ENCODE measurements at regions not wholly inside any gene's neighbourhood (a gene's known extent, or its start where the extent isn't known, plus 50 kb on each side); places are given as distances from the start of the nearest gene placed in this dataset.

- CTCF ChIA-PET: no interaction called here
- BruUV-seq (replicated peaks): no TSS peak
- intact Hi-C loops (cut with micrococcal nuclease): no loop called here
- Mint-ChIP-seq H3K27me3 (ENCODE audit: insufficient read depth, unreplicated experiment) (no peaks in the 10 kb centered on the region), H3K36me3 (ENCODE audit: insufficient read depth, unreplicated experiment) (no peaks in the 10 kb centered on the region), H3K4me1 (ENCODE audit: insufficient read depth, unreplicated experiment) (no peaks in the 10 kb centered on the region), H3K9me3 (ENCODE audit: unreplicated experiment) (peaks cover 7% of the 10 kb centered on the region), H3K27ac (ENCODE audit: low read depth, unreplicated experiment) (no peak overlapping the region), H3K4me3 (ENCODE audit: unreplicated experiment) (no peak overlapping the region)
- DNase-seq (ENCODE audit: unreplicated experiment): no peak
- POLR2A ChIA-PET: interaction anchor here (1.0 kb wide), 1 partner anchor 283 kb away, joined by 3 read pairs; no protein-coding TSS in a partner anchor
- no peak for TF ChIP-seq CTCF (IDR thresholded peaks at IDR 0.05; ENCODE audit: unreplicated experiment)
Measured at GRCh38 chr11:134742224-134742612, 330.2 kb upstream of the B3GAT1 start.

- Mint-ChIP-seq H3K36me3 (ENCODE audit: insufficient read depth, unreplicated experiment) (no peaks in the 10 kb centered on the region), H3K4me1 (ENCODE audit: insufficient read depth, unreplicated experiment) (no peaks in the 10 kb centered on the region), H3K27me3 (ENCODE audit: insufficient read depth, unreplicated experiment) (no peaks in the 10 kb centered on the region), H3K27ac (ENCODE audit: low read depth, unreplicated experiment) (no peak overlapping the region), H3K9me3 (ENCODE audit: unreplicated experiment) (peaks cover 7% of the 10 kb centered on the region), H3K4me3 (ENCODE audit: unreplicated experiment) (no peak overlapping the region)
- DNase-seq (ENCODE audit: unreplicated experiment): no peak
- ChIA-PET CTCF (interaction anchor here (0.8 kb wide), 1 partner anchor 23 kb away, joined by 3 read pairs; no protein-coding TSS in a partner anchor), POLR2A (interaction anchor here (1.0 kb wide), 1 partner anchor 284 kb away, joined by 3 read pairs; no protein-coding TSS in a partner anchor)
- no peak for TF ChIP-seq CTCF (IDR thresholded peaks at IDR 0.05; ENCODE audit: unreplicated experiment)
- intact Hi-C loops (cut with micrococcal nuclease): no loop called here
- no TSS peak for BruUV-seq (replicated peaks)
Measured at GRCh38 chr11:134741453-134742223, 329.6 kb upstream of the B3GAT1 start.

- Mint-ChIP-seq H3K36me3 (ENCODE audit: insufficient read depth, unreplicated experiment) (no peaks in the 10 kb centered on the region), H3K27me3 (ENCODE audit: insufficient read depth, unreplicated experiment) (no peaks in the 10 kb centered on the region), H3K27ac (ENCODE audit: low read depth, unreplicated experiment) (no peak overlapping the region), H3K9me3 (ENCODE audit: unreplicated experiment) (peaks cover 7% of the 10 kb centered on the region), H3K4me3 (ENCODE audit: unreplicated experiment) (no peak overlapping the region), H3K4me1 (ENCODE audit: insufficient read depth, unreplicated experiment) (no peaks in the 10 kb centered on the region)
- ChIA-PET POLR2A (no interaction called here), CTCF (interaction anchor here (0.8 kb wide), 1 partner anchor 24 kb away, joined by 3 read pairs; no protein-coding TSS in a partner anchor)
- no peak for DNase-seq (ENCODE audit: unreplicated experiment)
- no peak for TF ChIP-seq CTCF (IDR thresholded peaks at IDR 0.05; ENCODE audit: unreplicated experiment)
- no TSS peak for BruUV-seq (replicated peaks)
- intact Hi-C loops (cut with micrococcal nuclease): no loop called here
Measured at GRCh38 chr11:134740590-134741261, 328.7 kb upstream of the B3GAT1 start.

GRCh38 chr11:134739136-134739535 lies 327.1 kb upstream of the B3GAT1 start:
- no peak overlapping the region for H3K4me3 Mint-ChIP-seq (ENCODE audit: unreplicated experiment)
- intact Hi-C loops (cut with micrococcal nuclease): no loop called here
- no peaks in the 10 kb centered on the region for H3K36me3 Mint-ChIP-seq (ENCODE audit: insufficient read depth, unreplicated experiment)
- no peak overlapping the region for H3K27ac Mint-ChIP-seq (ENCODE audit: low read depth, unreplicated experiment)
- ChIA-PET CTCF (no interaction called here), POLR2A (no interaction called here)
- no peak for DNase-seq (ENCODE audit: unreplicated experiment)
- H3K4me1 Mint-ChIP-seq (ENCODE audit: insufficient read depth, unreplicated experiment): no peaks in the 10 kb centered on the region
- peaks cover 2% of the 10 kb centered on the region for H3K9me3 Mint-ChIP-seq (ENCODE audit: unreplicated experiment)
- no peak for TF ChIP-seq CTCF (IDR thresholded peaks at IDR 0.05; ENCODE audit: unreplicated experiment)
- H3K27me3 Mint-ChIP-seq (ENCODE audit: insufficient read depth, unreplicated experiment): no peaks in the 10 kb centered on the region
- no TSS peak for BruUV-seq (replicated peaks)

Measured in MCF 10A (cell line).